H1 (cell line): ENCODE measurements at regions not wholly inside any gene's neighbourhood (a gene's known extent, or its start where the extent isn't known, plus 50 kb on each side); places are given as distances from the start of the nearest gene placed in this dataset.

Experiments used
- CTCF ChIA-PET: fragments of 300-600 bp; sonication (Branson Sonifier 250); formaldehyde crosslinking; loops from one replicate; lab custom pipeline; 2021; ENCODE audit not compliant: partially characterized antibody; lab: Charles Lee
- POLR2A ChIA-PET: fragments of 300-600 bp; sonication (Branson Sonifier 250); formaldehyde crosslinking; loops from one replicate; lab custom pipeline; 2021; ENCODE audit warnings: inconsistent platforms; ENCODE audit not compliant: partially characterized antibody; lab: Charles Lee
- DNase-seq, 2 experiments: peaks; one replicate each; pipeline versions ENCODE4 v3.0.0 to v3.0.0-alpha.2; 2010 to 2022; ENCODE audit warnings: low spot score in 2 of 2, low read depth in 1 of 2, mixed read lengths in 1 of 2
- FAIRE-seq: peaks from 2 replicates; lab custom pipeline; 2011; peaks lifted over from hg19 to GRCh38; lab: Jason Lieb, UNC
- H2AFZ ChIP-seq: 2 replicates; pipeline ENCODE4 v1.8.1; 2012; ENCODE audit warnings: low read length, inconsistent platforms
- H2AK5ac ChIP-seq: 2 replicates; pipeline ENCODE4 v1.6.1; 2013; ENCODE audit warnings: low read depth, low read length
- H2BK120ac ChIP-seq: replicated peaks from 2 replicates; pipeline ENCODE3; 2013; ENCODE audit warnings: low read depth, low read length, inconsistent platforms
- H2BK12ac ChIP-seq: 2 replicates; pipeline ENCODE4 v1.6.1; 2013; ENCODE audit warnings: low read depth, low read length
- H2BK15ac ChIP-seq: 2 replicates; pipeline ENCODE4 v1.6.1; 2013; ENCODE audit warnings: low read length
- H2BK20ac ChIP-seq: 2 replicates; pipeline ENCODE4 v1.6.1; 2013; ENCODE audit warnings: low read length
- H2BK5ac ChIP-seq: 2 replicates; pipeline ENCODE4 v1.6.1; 2013; ENCODE audit warnings: low read depth, low read length
- H3K14ac ChIP-seq: 2 replicates; pipeline ENCODE4 v1.6.1; 2013; ENCODE audit warnings: inconsistent platforms; ENCODE audit not compliant: insufficient read length
- H3K18ac ChIP-seq: 2 replicates; pipeline ENCODE4 v1.6.1; 2013; ENCODE audit warnings: low read length; ENCODE audit errors: extremely low read depth
- H3K23ac ChIP-seq: 2 replicates; pipeline ENCODE4 v1.6.1; 2013; ENCODE audit warnings: inconsistent platforms; ENCODE audit not compliant: insufficient read length
- H3K23me2 ChIP-seq: 2 replicates; pipeline ENCODE4 v1.6.1; 2013; ENCODE audit warnings: low read depth, low read length
- H3K27ac ChIP-seq: 2 replicates; pipeline ENCODE4 v1.6.1; 2011; ENCODE audit warnings: low read depth, low read length, inconsistent platforms
- H3K27me3 ChIP-seq, 4 experiments: replicated peaks in 1 of 4; 1 replicate in 1 of 4; 2 replicates in 3 of 4; pipeline versions ENCODE4 v1.6.1 to v1.8.1; 2011 to 2013; ENCODE audit warnings: low read length in 3 of 4, mild to moderate bottlenecking in 3 of 4, inconsistent platforms in 2 of 4, mixed read lengths in 2 of 4, moderate library complexity in 1 of 4; ENCODE audit not compliant: control insufficient read depth in 3 of 4, insufficient read depth in 3 of 4; ENCODE audit errors: extremely low read depth in 1 of 4
- H3K36me3 ChIP-seq, 4 experiments: 2 replicates each; pipeline versions ENCODE4 v1.6.1 to v1.8.1; 2011 to 2013; ENCODE audit warnings: mild to moderate bottlenecking in 4 of 4, low read length in 3 of 4, moderate library complexity in 2 of 4, control low read depth in 1 of 4, inconsistent platforms in 1 of 4; ENCODE audit not compliant: insufficient read depth in 4 of 4, control insufficient read depth in 2 of 4
- H3K4ac ChIP-seq: replicated peaks from 2 replicates; pipeline ENCODE3; 2013; ENCODE audit warnings: low read length, low read depth, mixed read lengths, inconsistent platforms; ENCODE audit not compliant: insufficient read length
- H3K4me1 ChIP-seq, 4 experiments: replicated peaks in 1 of 4; 1 replicate in 1 of 4; 2 replicates in 3 of 4; pipeline versions ENCODE4 v1.6.1 to v1.8.1; 2011 to 2013; ENCODE audit warnings: low read length in 3 of 4, inconsistent platforms in 2 of 4, mixed read lengths in 1 of 4; ENCODE audit not compliant: insufficient read depth in 4 of 4, control insufficient read depth in 3 of 4
- H3K4me2 ChIP-seq, 2 experiments: 2 replicates each; pipeline versions ENCODE4 v1.6.1 to v1.8.1; 2011 to 2013; ENCODE audit warnings: low read depth in 2 of 2, low read length in 2 of 2, control low read depth in 1 of 2, inconsistent platforms in 1 of 2, mild to moderate bottlenecking in 1 of 2; ENCODE audit not compliant: insufficient read depth in 1 of 2
- H3K4me3 ChIP-seq, 4 experiments: fragments of 200-600, 300-600 bp in 1 of 4; sonication (generic), shearing (Covaris generic), sonication (Bioruptor Twin) in 1 of 4; 2 replicates each; pipeline versions ENCODE4 v1.5.1 to v1.8.1; 2011 to 2016; ENCODE audit warnings: low read length in 4 of 4, low read depth in 3 of 4, control low read depth in 2 of 4, inconsistent platforms in 2 of 4, mild to moderate bottlenecking in 2 of 4, mixed read lengths in 1 of 4, moderate library complexity in 1 of 4; ENCODE audit not compliant: insufficient read depth in 2 of 4; ENCODE audit errors: extremely low read depth in 1 of 4
- H3K56ac ChIP-seq: replicated peaks from 2 replicates; pipeline ENCODE3; 2013; ENCODE audit warnings: low read depth, mild to moderate bottlenecking, mixed read lengths, low read length, inconsistent platforms; ENCODE audit not compliant: insufficient read length
- H3K79me1 ChIP-seq: 2 replicates; pipeline ENCODE4 v1.6.1; 2013; ENCODE audit warnings: low read depth, low read length, control low read depth
- H3K79me2 ChIP-seq, 2 experiments: 2 replicates each; pipeline versions ENCODE4 v1.6.1 to v1.8.1; 2012 to 2013; ENCODE audit warnings: low read length in 2 of 2, mild to moderate bottlenecking in 2 of 2, inconsistent platforms in 1 of 2; ENCODE audit not compliant: insufficient read depth in 2 of 2, control insufficient read depth in 1 of 2
- H3K9ac ChIP-seq, 4 experiments: replicated peaks in 1 of 4; 1 replicate in 1 of 4; 2 replicates in 3 of 4; pipeline versions ENCODE4 v1.6.1 to v1.8.1; 2011 to 2013; ENCODE audit warnings: low read depth in 3 of 4, low read length in 3 of 4, control low read depth in 2 of 4, mild to moderate bottlenecking in 2 of 4, moderate library complexity in 2 of 4, inconsistent platforms in 1 of 4; ENCODE audit errors: extremely low read depth in 1 of 4
- H3K9me3 ChIP-seq, 2 experiments: 2 replicates each; pipeline versions ENCODE4 v1.6.1 to v1.8.1; 2012 to 2013; ENCODE audit warnings: mild to moderate bottlenecking in 2 of 2, moderate library complexity in 2 of 2, control low read depth in 1 of 2, inconsistent platforms in 1 of 2, low read depth in 1 of 2, low read length in 1 of 2, mixed read lengths in 1 of 2; ENCODE audit not compliant: insufficient read depth in 2 of 2
- H4K20me1 ChIP-seq, 2 experiments: replicated peaks in 1 of 2; 2 replicates each; pipeline versions ENCODE3 to v1.8.1; 2011 to 2013; ENCODE audit warnings: inconsistent platforms in 2 of 2, low read length in 2 of 2, mild to moderate bottlenecking in 1 of 2; ENCODE audit not compliant: insufficient read depth in 2 of 2, control insufficient read depth in 1 of 2
- H4K5ac ChIP-seq: 2 replicates; pipeline ENCODE4 v1.6.1; 2013; ENCODE audit warnings: low read length, low read depth, mixed read lengths, inconsistent platforms; ENCODE audit not compliant: insufficient read length
- H4K8ac ChIP-seq: 2 replicates; pipeline ENCODE4 v1.8.0; 2013; ENCODE audit warnings: mild to moderate bottlenecking, moderate library complexity, low read length, inconsistent platforms; ENCODE audit not compliant: insufficient read depth; ENCODE audit errors: extremely low read depth
- H4K91ac ChIP-seq: replicated peaks from 2 replicates; pipeline ENCODE3; 2013; ENCODE audit warnings: low read length, mixed read lengths, inconsistent platforms; ENCODE audit not compliant: insufficient read length
- CBX8 ChIP-seq: fragments of 300-800, 300-1000 bp; sonication (generic); IDR thresholded peaks from 2 replicates; pipeline ENCODE4 v1.7.1; 2016; ENCODE audit warnings: low read depth, low read length, borderline replicate concordance
- CTBP2 ChIP-seq: IDR thresholded peaks from 2 replicates; pipeline ENCODE4 v1.7.0; 2011; ENCODE audit warnings: borderline replicate concordance, mild to moderate bottlenecking, moderate library complexity, mixed read lengths, low read length; ENCODE audit not compliant: insufficient read depth, insufficient read length
- NRF1 ChIP-seq: IDR thresholded peaks from 2 replicates; pipeline ENCODE4 v1.6.1; 2011; ENCODE audit warnings: mild to moderate bottlenecking, low read depth, low read length, improper control_type of control experiment
- PHF8 ChIP-seq: fragments of 200-600 bp; sonication (generic); conservative IDR thresholded peaks from 2 replicates; pipeline ENCODE4 v1.7.1; 2012; ENCODE audit warnings: low read depth, mild to moderate bottlenecking, inconsistent platforms, low read length, moderate library complexity
- RNF2 ChIP-seq: fragments of 200-900, 300-1000 bp; sonication (generic); IDR thresholded peaks from 2 replicates; pipeline ENCODE4 v1.7.1; 2016; ENCODE audit warnings: borderline replicate concordance, low read depth, mild to moderate bottlenecking, antibody characterized with exemption, low read length; ENCODE audit not compliant: poor library complexity, severe bottlenecking; ENCODE audit errors: missing control alignments
- SIN3A ChIP-seq, 2 experiments: IDR thresholded peaks in 1 of 2; conservative IDR thresholded peaks in 1 of 2; 2 replicates each; pipeline ENCODE4 v1.6.1; 2011 to 2012; ENCODE audit warnings: low read length in 2 of 2, improper control_type of control experiment in 1 of 2, low read depth in 1 of 2, mild to moderate bottlenecking in 1 of 2
- WGBS, 2 experiments: shearing (Covaris generic) in 1 of 2; methylation state at CpG; one replicate each; pipeline versions ENCODE4 v1.1.6 to v1.1.7; 2013 to 2015; ENCODE audit warnings: low lambda C conversion rate in 2 of 2, mixed read lengths in 2 of 2, inconsistent platforms in 1 of 2, low coverage in 1 of 2, missing lambda C conversion rate in 1 of 2; ENCODE audit not compliant: insufficient replicate concordance in 2 of 2, insufficient coverage in 1 of 2, insufficient read length in 1 of 2; ENCODE audit errors: extremely low coverage in 1 of 2, missing lambda C conversion rate in 1 of 2; 5-methylcytosine and 5-hydroxymethylcytosine counted together
- TF ChIP-seq, protein P1 (sequence below): IDR thresholded peaks from 2 replicates; pipeline ENCODE4 v1.6.1; 2012; ENCODE audit warnings: inconsistent platforms

GRCh38 chr2:38492042-38492615, 110.6 kb downstream of the HNRNPLL start:
- H3K36me3 ChIP-seq = no peaks in the 10 kb centered on the region
- no peak overlapping the region for H3K18ac ChIP-seq
- no peak overlapping the region for H3K4me2 ChIP-seq
- no peak overlapping the region for H3K23ac ChIP-seq
- no peak overlapping the region for H3K56ac ChIP-seq
- H2BK20ac ChIP-seq = no peak overlapping the region
- H3K23me2 ChIP-seq = no peaks in the 10 kb centered on the region
- no peak overlapping the region for H3K4ac ChIP-seq
- no peaks in the 10 kb centered on the region for H3K27me3 ChIP-seq
- H3K14ac ChIP-seq = no peak overlapping the region
- no peaks in the 10 kb centered on the region for H3K79me2 ChIP-seq
- no peak overlapping the region for H3K9ac ChIP-seq
- CTCF ChIA-PET = interaction anchor here (0.7 kb wide), 1 partner anchor 421 kb away, joined by 5 read pairs; no protein-coding TSS in a partner anchor
- no peak overlapping the region for H2BK15ac ChIP-seq
- no peak overlapping the region for H3K4me3 ChIP-seq
- no peak overlapping the region for H2AK5ac ChIP-seq
- no peaks in the 10 kb centered on the region for H3K79me1 ChIP-seq
- no peak overlapping the region for H4K5ac ChIP-seq
- no peaks in the 10 kb centered on the region for H4K20me1 ChIP-seq
- H4K8ac ChIP-seq = no peak overlapping the region
- H3K9me3 ChIP-seq = no peaks in the 10 kb centered on the region
- H3K27ac ChIP-seq = no peak overlapping the region
- TF ChIP-seq, protein P1, sequence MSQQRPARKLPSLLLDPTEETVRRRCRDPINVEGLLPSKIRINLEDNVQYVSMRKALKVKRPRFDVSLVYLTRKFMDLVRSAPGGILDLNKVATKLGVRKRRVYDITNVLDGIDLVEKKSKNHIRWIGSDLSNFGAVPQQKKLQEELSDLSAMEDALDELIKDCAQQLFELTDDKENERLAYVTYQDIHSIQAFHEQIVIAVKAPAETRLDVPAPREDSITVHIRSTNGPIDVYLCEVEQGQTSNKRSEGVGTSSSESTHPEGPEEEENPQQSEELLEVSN = no peak
- TF ChIP-seq PHF8 = no peak
- no peak for TF ChIP-seq SIN3A (conservative IDR thresholded peaks at IDR 0.05 in 1 of 2, IDR thresholded peaks at IDR 0.05 in 1 of 2; ENCODE audit: low read depth in 1 of 2, low read length in 2 of 2)
- no peak for TF ChIP-seq RNF2
- no peak for TF ChIP-seq CTBP2
- TF ChIP-seq CBX8 = no peak
- no peak for TF ChIP-seq NRF1
- no peak overlapping the region for H2AFZ ChIP-seq
- DNase-seq = no peak
- no peak overlapping the region for H4K91ac ChIP-seq
- no peak overlapping the region for H2BK5ac ChIP-seq
- no peak overlapping the region for H2BK120ac ChIP-seq
- FAIRE-seq = no peak
- WGBS, 2 experiments = 87% methylated on average over 3 of the region's 3 CpGs; no CpG with 5 or more reads in 1 of the 2 experiments
- no peaks in the 10 kb centered on the region for H3K4me1 ChIP-seq
- no peak overlapping the region for H2BK12ac ChIP-seq
- POLR2A ChIA-PET = no interaction called here
